Neural cell (in vitro differentiated cells): ENCODE measurements at regions not wholly inside any gene's neighbourhood (a gene's known extent, or its start where the extent isn't known, plus 50 kb on each side); places are given as distances from the start of the nearest gene placed in this dataset.

Experiments
- H2AFZ ChIP-seq: fragments of 200-600, 300-800 bp; sonication (generic), shearing (Covaris generic); 2 replicates; pipeline ENCODE4 v1.6.0; 2014; ENCODE audit warnings: low read depth, mild to moderate bottlenecking, antibody characterized with exemption, low read length, moderate library complexity
- H3F3A ChIP-seq: fragments of 200-600 bp; shearing (Covaris generic); 2 replicates; pipeline ENCODE4 v1.6.1; 2016; ENCODE audit warnings: mild to moderate bottlenecking, moderate library complexity, mixed read lengths, antibody characterized with exemption, low read length; ENCODE audit not compliant: insufficient read depth, poor library complexity, severe bottlenecking
- H3K27ac ChIP-seq: fragments of 200-600, 300-800 bp; sonication (generic), shearing (Covaris generic); 2 replicates; pipeline ENCODE4 v1.5.1; 2014; ENCODE audit warnings: mild to moderate bottlenecking, low read length, moderate library complexity
- H3K27me3 ChIP-seq: fragments of 300-800, 200-600 bp; sonication (generic), shearing (Covaris generic); 2 replicates; pipeline ENCODE4 v1.6.0; 2014; ENCODE audit warnings: mild to moderate bottlenecking, low read depth, low read length, moderate library complexity; ENCODE audit not compliant: insufficient read depth
- H3K36me3 ChIP-seq: fragments of 300-800, 200-600 bp; sonication (generic), shearing (Covaris generic); 2 replicates; pipeline ENCODE4 v1.5.1; 2014; ENCODE audit warnings: mild to moderate bottlenecking, antibody characterized with exemption, low read length, moderate library complexity; ENCODE audit not compliant: insufficient read depth
- H3K4me2 ChIP-seq: fragments of 300-800, 200-600 bp; sonication (generic), shearing (Covaris generic); 2 replicates; pipeline ENCODE4 v1.6.0; 2014; ENCODE audit warnings: mild to moderate bottlenecking, low read length
- H3K4me3 ChIP-seq: fragments of 300-800, 200-600 bp; sonication (generic), shearing (Covaris generic); 2 replicates; pipeline ENCODE4 v1.5.1; 2014; ENCODE audit warnings: mild to moderate bottlenecking, low read length, moderate library complexity
- H3K79me2 ChIP-seq: fragments of 200-600 bp; shearing (Covaris generic); replicated peaks from 2 replicates; pipeline ENCODE4 v1.6.0; 2014; ENCODE audit warnings: mild to moderate bottlenecking, low read length, moderate library complexity; ENCODE audit not compliant: insufficient read depth
- H3K9ac ChIP-seq: fragments of 300-800, 200-600 bp; sonication (generic), shearing (Covaris generic); 2 replicates; pipeline ENCODE4 v1.6.1; 2016; ENCODE audit warnings: mild to moderate bottlenecking, low read length, mixed read lengths
- H3K9me2 ChIP-seq: fragments of 200-600 bp; shearing (Covaris generic); 2 replicates; pipeline ENCODE4 v1.6.1; 2016; ENCODE audit warnings: mild to moderate bottlenecking, low read length, mixed read lengths; ENCODE audit not compliant: insufficient read depth
- H3K9me3 ChIP-seq: fragments of 200-600, 300-800 bp; sonication (generic), shearing (Covaris generic); 2 replicates; pipeline ENCODE4 v1.6.1; 2016; ENCODE audit warnings: mild to moderate bottlenecking, mixed run types, low read length, moderate library complexity, mixed read lengths
- H4K20me1 ChIP-seq: fragments of 200-600 bp; shearing (Covaris generic); 2 replicates; pipeline ENCODE4 v1.6.1; 2016; ENCODE audit warnings: mild to moderate bottlenecking, mixed run types; ENCODE audit not compliant: insufficient read depth
- EP300 ChIP-seq: fragments of 450-650 bp; conservative IDR thresholded peaks from 2 replicates; pipeline ENCODE4 v1.6.1; 2014; ENCODE audit warnings: antibody characterized with exemption, mild to moderate bottlenecking, moderate library complexity; ENCODE audit not compliant: poor library complexity, severe bottlenecking
- EZH2 ChIP-seq: fragments of 200-600, 300-800 bp; shearing (Covaris generic), sonication (generic); IDR thresholded peaks from 2 replicates; pipeline ENCODE4 v1.6.1; 2014; ENCODE audit warnings: antibody characterized with exemption, low read length, borderline replicate concordance, mild to moderate bottlenecking; ENCODE audit not compliant: insufficient read depth, poor library complexity, severe bottlenecking
- MXI1 ChIP-seq: fragments of 450-650 bp; conservative IDR thresholded peaks from 2 replicates; pipeline ENCODE4 v1.6.1; 2014; ENCODE audit warnings: antibody characterized with exemption, mild to moderate bottlenecking; ENCODE audit not compliant: poor library complexity, severe bottlenecking
- POLR2AphosphoS5 ChIP-seq: IDR thresholded peaks from 2 replicates; pipeline ENCODE4 v1.6.1; 2012
- RAD21 ChIP-seq: fragments of 450-650 bp; conservative IDR thresholded peaks from 2 replicates; pipeline ENCODE4 v1.6.1; 2014; ENCODE audit warnings: antibody characterized with exemption, mild to moderate bottlenecking, moderate library complexity
- SMC3 ChIP-seq: fragments of 450-650 bp; conservative IDR thresholded peaks from 2 replicates; pipeline ENCODE4 v1.6.1; 2014; ENCODE audit warnings: antibody characterized with exemption, mild to moderate bottlenecking, moderate library complexity; ENCODE audit not compliant: poor library complexity
- TAF1 ChIP-seq: IDR thresholded peaks from 2 replicates; pipeline ENCODE4 v1.6.1; 2012; ENCODE audit warnings: low read depth
- TF ChIP-seq, protein P1 (sequence below): IDR thresholded peaks from 2 replicates; pipeline ENCODE4 v1.6.1; 2012; ENCODE audit warnings: borderline replicate concordance
- TF ChIP-seq, protein P2 (sequence below): fragments of 450-650 bp; IDR thresholded peaks from 2 replicates; pipeline ENCODE4 v1.5.1; 2014; ENCODE audit warnings: antibody characterized with exemption, mild to moderate bottlenecking, moderate library complexity; ENCODE audit not compliant: poor library complexity, severe bottlenecking

DNA sequence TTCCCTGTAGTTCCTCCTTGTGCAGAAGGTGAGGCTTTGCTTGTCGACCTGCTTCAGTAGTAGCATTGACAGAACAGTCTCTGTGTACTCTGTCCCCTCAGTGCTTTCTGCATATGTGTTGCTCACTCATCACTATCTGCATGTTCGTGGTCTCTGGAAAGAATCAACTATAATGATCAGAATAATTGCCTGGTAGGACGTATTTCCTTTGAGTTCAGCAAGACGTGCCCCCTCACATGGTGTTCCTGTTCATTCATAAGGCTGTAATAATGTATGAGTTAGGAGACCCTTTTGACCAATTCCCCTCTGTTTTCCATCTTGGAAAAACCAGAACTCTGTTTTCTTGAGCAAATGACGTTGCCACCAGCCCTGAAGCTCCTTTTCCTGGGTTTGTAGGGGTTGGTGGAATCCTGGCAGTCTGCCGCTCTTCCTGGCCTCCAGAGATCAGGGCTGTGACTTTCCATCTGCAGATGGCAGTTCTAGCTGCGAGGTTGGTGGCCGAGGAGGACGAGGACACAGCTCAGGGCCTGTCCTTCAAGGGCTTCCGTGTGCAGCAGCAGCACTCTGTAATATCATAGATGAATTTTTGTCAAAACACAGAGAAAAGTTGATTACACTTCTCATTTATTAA, 61.9 kb downstream of the EXOSC2 start:
- Histone ChIP-seq H3F3A (no peaks in the 10 kb centered on the region), H3K36me3 (no peaks in the 10 kb centered on the region), H3K27ac (no peak overlapping the region), H3K4me3 (no peak overlapping the region), H3K9me2 (no peaks in the 10 kb centered on the region), H3K27me3 (no peaks in the 10 kb centered on the region), H2AFZ (no peak overlapping the region), H3K4me2 (no peak overlapping the region), H4K20me1 (no peaks in the 10 kb centered on the region), H3K9ac (no peak overlapping the region), H3K79me2 (no peaks in the 10 kb centered on the region), H3K9me3 (no peaks in the 10 kb centered on the region)
- TF ChIP-seq TAF1 (no peak), MXI1 (no peak), RAD21 (no peak), EZH2 (no peak), POLR2AphosphoS5 (no peak), EP300 (no peak), SMC3 (no peak)
- TF ChIP-seq, protein P1, sequence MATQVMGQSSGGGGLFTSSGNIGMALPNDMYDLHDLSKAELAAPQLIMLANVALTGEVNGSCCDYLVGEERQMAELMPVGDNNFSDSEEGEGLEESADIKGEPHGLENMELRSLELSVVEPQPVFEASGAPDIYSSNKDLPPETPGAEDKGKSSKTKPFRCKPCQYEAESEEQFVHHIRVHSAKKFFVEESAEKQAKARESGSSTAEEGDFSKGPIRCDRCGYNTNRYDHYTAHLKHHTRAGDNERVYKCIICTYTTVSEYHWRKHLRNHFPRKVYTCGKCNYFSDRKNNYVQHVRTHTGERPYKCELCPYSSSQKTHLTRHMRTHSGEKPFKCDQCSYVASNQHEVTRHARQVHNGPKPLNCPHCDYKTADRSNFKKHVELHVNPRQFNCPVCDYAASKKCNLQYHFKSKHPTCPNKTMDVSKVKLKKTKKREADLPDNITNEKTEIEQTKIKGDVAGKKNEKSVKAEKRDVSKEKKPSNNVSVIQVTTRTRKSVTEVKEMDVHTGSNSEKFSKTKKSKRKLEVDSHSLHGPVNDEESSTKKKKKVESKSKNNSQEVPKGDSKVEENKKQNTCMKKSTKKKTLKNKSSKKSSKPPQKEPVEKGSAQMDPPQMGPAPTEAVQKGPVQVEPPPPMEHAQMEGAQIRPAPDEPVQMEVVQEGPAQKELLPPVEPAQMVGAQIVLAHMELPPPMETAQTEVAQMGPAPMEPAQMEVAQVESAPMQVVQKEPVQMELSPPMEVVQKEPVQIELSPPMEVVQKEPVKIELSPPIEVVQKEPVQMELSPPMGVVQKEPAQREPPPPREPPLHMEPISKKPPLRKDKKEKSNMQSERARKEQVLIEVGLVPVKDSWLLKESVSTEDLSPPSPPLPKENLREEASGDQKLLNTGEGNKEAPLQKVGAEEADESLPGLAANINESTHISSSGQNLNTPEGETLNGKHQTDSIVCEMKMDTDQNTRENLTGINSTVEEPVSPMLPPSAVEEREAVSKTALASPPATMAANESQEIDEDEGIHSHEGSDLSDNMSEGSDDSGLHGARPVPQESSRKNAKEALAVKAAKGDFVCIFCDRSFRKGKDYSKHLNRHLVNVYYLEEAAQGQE = no peak
- TF ChIP-seq, protein P2, sequence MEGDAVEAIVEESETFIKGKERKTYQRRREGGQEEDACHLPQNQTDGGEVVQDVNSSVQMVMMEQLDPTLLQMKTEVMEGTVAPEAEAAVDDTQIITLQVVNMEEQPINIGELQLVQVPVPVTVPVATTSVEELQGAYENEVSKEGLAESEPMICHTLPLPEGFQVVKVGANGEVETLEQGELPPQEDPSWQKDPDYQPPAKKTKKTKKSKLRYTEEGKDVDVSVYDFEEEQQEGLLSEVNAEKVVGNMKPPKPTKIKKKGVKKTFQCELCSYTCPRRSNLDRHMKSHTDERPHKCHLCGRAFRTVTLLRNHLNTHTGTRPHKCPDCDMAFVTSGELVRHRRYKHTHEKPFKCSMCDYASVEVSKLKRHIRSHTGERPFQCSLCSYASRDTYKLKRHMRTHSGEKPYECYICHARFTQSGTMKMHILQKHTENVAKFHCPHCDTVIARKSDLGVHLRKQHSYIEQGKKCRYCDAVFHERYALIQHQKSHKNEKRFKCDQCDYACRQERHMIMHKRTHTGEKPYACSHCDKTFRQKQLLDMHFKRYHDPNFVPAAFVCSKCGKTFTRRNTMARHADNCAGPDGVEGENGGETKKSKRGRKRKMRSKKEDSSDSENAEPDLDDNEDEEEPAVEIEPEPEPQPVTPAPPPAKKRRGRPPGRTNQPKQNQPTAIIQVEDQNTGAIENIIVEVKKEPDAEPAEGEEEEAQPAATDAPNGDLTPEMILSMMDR = no peak

DNA sequence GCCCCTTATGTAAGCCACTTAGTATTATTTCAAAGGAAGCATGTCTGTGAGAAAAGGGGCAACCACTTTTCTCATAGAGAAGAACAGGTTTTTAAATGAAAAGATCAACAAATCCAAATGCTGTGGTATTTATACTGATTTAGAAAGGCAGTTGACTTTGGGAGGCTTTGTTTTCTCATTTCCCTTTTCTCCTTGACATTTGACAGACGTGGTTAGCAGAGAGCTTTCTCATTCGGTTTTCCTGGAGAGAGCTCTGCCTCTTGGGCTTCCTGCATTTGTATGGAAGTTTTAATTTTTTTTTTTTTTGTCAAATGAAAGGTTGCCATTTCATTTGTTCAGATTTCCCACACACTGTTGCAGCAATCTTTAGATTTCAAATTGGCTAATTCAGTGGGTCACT, 62.5 kb downstream of the EXOSC2 start:
- Histone ChIP-seq H2AFZ (no peak overlapping the region), H4K20me1 (no peaks in the 10 kb centered on the region), H3K27ac (no peak overlapping the region), H3F3A (no peaks in the 10 kb centered on the region), H3K9me3 (no peaks in the 10 kb centered on the region), H3K9ac (no peak overlapping the region), H3K36me3 (no peaks in the 10 kb centered on the region), H3K79me2 (no peaks in the 10 kb centered on the region), H3K9me2 (no peaks in the 10 kb centered on the region), H3K27me3 (no peaks in the 10 kb centered on the region), H3K4me2 (no peak overlapping the region), H3K4me3 (peak overlapping the region; percentile 24)
- TF ChIP-seq SMC3 = no peak
- TF ChIP-seq RAD21 = no peak
- TF ChIP-seq POLR2AphosphoS5 = no peak
- TF ChIP-seq EZH2 = no peak
- TF ChIP-seq MXI1 = no peak
